Esophagus muscularis mucosa (tissue), 3 donors: ENCODE measurements at regions not wholly inside any gene's neighbourhood (a gene's known extent, or its start where the extent isn't known, plus 50 kb on each side); places are given as distances from the start of the nearest gene placed in this dataset.

Experiments used
- CTCF ChIP-seq, 3 experiments: fragments of 200-600 bp in 2 of 3; fragments of 450-650 bp in 1 of 3; sonication (generic) in 2 of 3; IDR thresholded peaks; one replicate each; pipeline ENCODE4 v1.5.1; 2017 to 2019; ENCODE audit warnings: antibody characterized with exemption in 3 of 3, mild to moderate bottlenecking in 2 of 3, moderate library complexity in 1 of 3
- POLR2AphosphoS5 ChIP-seq, 2 donors: sonication (generic); formaldehyde crosslinking; IDR thresholded peaks; one replicate each; pipeline ENCODE4 v1.6.1; 2017; ENCODE audit warnings: antibody characterized with exemption in 2 of 2

- peak; percentile 61 to 86 (median 75) for TF ChIP-seq CTCF (IDR thresholded peaks at IDR 0.05)
- TF ChIP-seq POLR2AphosphoS5 (IDR thresholded peaks at IDR 0.05) = no peak
Measured at GRCh38 chr1:204791453-204792353, 79.0 kb upstream of the NFASC start.
